ENCODE measurements at regions not wholly inside any gene's neighbourhood (a gene's known extent, or its start where the extent isn't known, plus 50 kb on each side); places are given as distances from the start of the nearest gene placed in this dataset.

DNA sequence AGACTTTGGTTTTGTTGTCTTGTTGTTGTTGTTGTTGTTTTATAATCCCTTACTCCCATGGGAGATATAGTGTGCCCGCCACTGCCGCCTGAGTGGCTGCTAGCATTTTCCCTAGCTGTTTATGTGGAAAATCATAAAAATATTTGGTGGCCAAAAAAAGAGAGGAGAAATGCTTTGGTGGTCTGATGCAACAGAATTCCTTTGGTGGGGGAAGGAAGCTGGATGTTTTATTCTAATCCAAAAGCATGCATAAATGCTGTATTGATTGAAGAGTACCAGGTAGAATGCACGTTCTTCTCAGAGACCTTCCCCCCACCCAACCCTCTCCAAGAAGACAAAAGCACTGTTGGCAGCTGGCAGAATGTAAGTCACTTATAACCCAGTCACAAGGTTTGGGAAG lies 93.2 kb downstream of the C17orf67 start:
- no peak for DNase-seq

Data from femur (tissue), 1 donor.